DND-41 (cell line): ENCODE measurements at regions not wholly inside any gene's neighbourhood (a gene's known extent, or its start where the extent isn't known, plus 50 kb on each side); places are given as distances from the start of the nearest gene placed in this dataset.

Experiments
- ATAC-seq: fragments of 200-7000 bp; cut with Tn5 transposase; 3 replicates; pipeline ENCODE4 v1.9.1; 2021; ENCODE audit warnings: low read depth; ENCODE audit not compliant: insufficient read depth
- DNase-seq: peaks from one replicate; pipeline ENCODE4 v3.0.0-alpha.2; 2020
- H2AFZ ChIP-seq: 2 replicates; pipeline ENCODE4 v1.6.0; 2012; ENCODE audit warnings: low read depth, low read length
- H3K27ac ChIP-seq: 2 replicates; pipeline ENCODE4 v1.5.1; 2012; ENCODE audit warnings: low read length, inconsistent platforms
- H3K27me3 ChIP-seq: fragments of 200-600 bp; sonication (generic); 2 replicates; pipeline ENCODE4 v1.6.0; 2012; ENCODE audit warnings: low read length, mild to moderate bottlenecking, inconsistent platforms; ENCODE audit not compliant: insufficient read depth, poor library complexity
- H3K36me3 ChIP-seq: 2 replicates; pipeline ENCODE4 v1.5.1; 2012; ENCODE audit warnings: low read length, inconsistent platforms; ENCODE audit not compliant: insufficient read depth
- H3K4me1 ChIP-seq: 2 replicates; pipeline ENCODE4 v1.5.1; 2012; ENCODE audit warnings: mild to moderate bottlenecking, low read length; ENCODE audit not compliant: insufficient read depth
- H3K4me2 ChIP-seq: 2 replicates; pipeline ENCODE4 v1.6.0; 2012; ENCODE audit warnings: mild to moderate bottlenecking, moderate library complexity, low read length, inconsistent platforms; ENCODE audit not compliant: insufficient read depth
- H3K4me3 ChIP-seq, 2 experiments: fragments of 200-600 bp in 1 of 2; shearing (Covaris generic) in 1 of 2; 2 replicates each; pipeline ENCODE4 v1.5.1; 2012 to 2016; ENCODE audit warnings: inconsistent platforms in 2 of 2, low read length in 2 of 2, mild to moderate bottlenecking in 2 of 2, low read depth in 1 of 2, moderate library complexity in 1 of 2
- H3K79me2 ChIP-seq: 2 replicates; pipeline ENCODE4 v1.6.0; 2012; ENCODE audit warnings: low read length, inconsistent platforms; ENCODE audit not compliant: insufficient read depth
- H3K9ac ChIP-seq: 2 replicates; pipeline ENCODE4 v1.6.0; 2012; ENCODE audit warnings: low read depth, mild to moderate bottlenecking, inconsistent platforms, low read length, moderate library complexity
- H3K9me3 ChIP-seq: 2 replicates; pipeline ENCODE4 v1.5.1; 2012; ENCODE audit warnings: low read length, moderate library complexity, mild to moderate bottlenecking, inconsistent platforms; ENCODE audit not compliant: insufficient read depth, severe bottlenecking
- H4K20me1 ChIP-seq: 2 replicates; pipeline ENCODE4 v1.6.0; 2012; ENCODE audit warnings: low read length; ENCODE audit not compliant: insufficient read depth
- EZH2 ChIP-seq: IDR thresholded peaks from 3 replicates; pipeline ENCODE4 v1.6.1; 2012; ENCODE audit warnings: borderline replicate concordance, low read depth, mild to moderate bottlenecking, moderate library complexity, low read length, inconsistent platforms; ENCODE audit not compliant: severe bottlenecking
- TF ChIP-seq, protein P1 (sequence below): IDR thresholded peaks from 2 replicates; pipeline ENCODE4 v1.5.1; 2012; ENCODE audit warnings: borderline replicate concordance, low read length, moderate library complexity, mild to moderate bottlenecking; ENCODE audit not compliant: poor library complexity, severe bottlenecking; ENCODE audit errors: extremely low read depth

DNA sequence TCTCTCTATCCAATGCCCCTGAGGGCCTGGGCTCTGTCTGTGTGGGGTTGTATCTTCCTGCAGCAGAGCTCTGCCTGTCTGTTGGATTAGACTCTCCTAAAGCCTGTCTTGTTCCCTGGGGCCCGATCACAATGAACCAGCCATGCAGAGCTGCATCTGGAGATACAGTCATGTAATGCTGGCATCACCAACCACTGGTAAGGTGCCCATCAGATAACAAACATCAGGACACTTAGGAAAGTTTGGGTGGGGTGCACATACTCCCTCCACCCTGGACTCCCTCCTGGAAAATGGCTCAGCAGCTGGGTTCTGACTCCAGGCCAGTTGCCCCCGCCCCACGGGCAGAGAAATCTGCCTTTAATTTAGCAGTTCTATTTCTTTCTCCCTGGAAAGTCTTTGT lies 61.3 kb upstream of the BRD7 start:
- H3K4me2 ChIP-seq, result no peak overlapping the region
- H3K36me3 ChIP-seq, result no peaks in the 10 kb centered on the region
- H3K27ac ChIP-seq, result no peak overlapping the region
- no peaks in the 10 kb centered on the region for H3K9me3 ChIP-seq
- no peaks in the 10 kb centered on the region for H3K4me1 ChIP-seq
- H4K20me1 ChIP-seq, result peaks cover 2% of the 10 kb centered on the region; the same call in 1 of the 2 replicates
- no peak overlapping the region for H3K4me3 ChIP-seq
- H2AFZ ChIP-seq, result no peak overlapping the region
- H3K79me2 ChIP-seq, result no peaks in the 10 kb centered on the region
- no peak for TF ChIP-seq EZH2
- TF ChIP-seq, protein P1, sequence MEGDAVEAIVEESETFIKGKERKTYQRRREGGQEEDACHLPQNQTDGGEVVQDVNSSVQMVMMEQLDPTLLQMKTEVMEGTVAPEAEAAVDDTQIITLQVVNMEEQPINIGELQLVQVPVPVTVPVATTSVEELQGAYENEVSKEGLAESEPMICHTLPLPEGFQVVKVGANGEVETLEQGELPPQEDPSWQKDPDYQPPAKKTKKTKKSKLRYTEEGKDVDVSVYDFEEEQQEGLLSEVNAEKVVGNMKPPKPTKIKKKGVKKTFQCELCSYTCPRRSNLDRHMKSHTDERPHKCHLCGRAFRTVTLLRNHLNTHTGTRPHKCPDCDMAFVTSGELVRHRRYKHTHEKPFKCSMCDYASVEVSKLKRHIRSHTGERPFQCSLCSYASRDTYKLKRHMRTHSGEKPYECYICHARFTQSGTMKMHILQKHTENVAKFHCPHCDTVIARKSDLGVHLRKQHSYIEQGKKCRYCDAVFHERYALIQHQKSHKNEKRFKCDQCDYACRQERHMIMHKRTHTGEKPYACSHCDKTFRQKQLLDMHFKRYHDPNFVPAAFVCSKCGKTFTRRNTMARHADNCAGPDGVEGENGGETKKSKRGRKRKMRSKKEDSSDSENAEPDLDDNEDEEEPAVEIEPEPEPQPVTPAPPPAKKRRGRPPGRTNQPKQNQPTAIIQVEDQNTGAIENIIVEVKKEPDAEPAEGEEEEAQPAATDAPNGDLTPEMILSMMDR, result no peak
- DNase-seq (no peak), ATAC-seq (no peak)
- H3K9ac ChIP-seq, result no peak overlapping the region
- peaks cover 18% of the 10 kb centered on the region for H3K27me3 ChIP-seq

DNA sequence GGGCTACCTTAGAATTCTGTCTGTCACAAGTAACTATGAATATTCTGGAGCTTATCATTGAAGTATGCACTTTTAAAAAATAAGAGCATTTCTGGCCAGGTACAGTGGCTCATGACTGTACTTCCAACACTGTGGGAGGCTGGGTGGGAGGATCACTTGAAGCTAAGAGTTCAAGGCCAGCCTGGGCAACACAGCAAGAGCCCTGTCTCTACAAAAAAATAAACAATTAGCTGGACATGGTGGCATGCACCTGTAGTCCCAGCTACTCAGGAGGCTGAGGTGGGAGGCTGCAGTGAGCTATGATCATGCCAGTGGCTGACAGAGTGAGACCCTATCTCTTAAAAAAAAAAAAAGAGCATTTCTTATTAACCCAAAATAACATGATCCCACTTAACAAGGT lies 60.0 kb upstream of the BRD7 start:
- Histone ChIP-seq H3K4me3 (no peak overlapping the region), H3K9ac (no peak overlapping the region), H3K4me2 (no peak overlapping the region), H3K36me3 (no peaks in the 10 kb centered on the region), H3K79me2 (no peaks in the 10 kb centered on the region), H4K20me1 (peaks cover 2% of the 10 kb centered on the region; the same call in 1 of the 2 replicates), H3K9me3 (no peaks in the 10 kb centered on the region), H2AFZ (no peak overlapping the region), H3K27me3 (peaks cover 22% of the 10 kb centered on the region), H3K4me1 (no peaks in the 10 kb centered on the region), H3K27ac (no peak overlapping the region)
- ATAC-seq, result no peak
- no peak for TF ChIP-seq EZH2
- TF ChIP-seq, protein P1, result no peak
- no peak for DNase-seq

DNA sequence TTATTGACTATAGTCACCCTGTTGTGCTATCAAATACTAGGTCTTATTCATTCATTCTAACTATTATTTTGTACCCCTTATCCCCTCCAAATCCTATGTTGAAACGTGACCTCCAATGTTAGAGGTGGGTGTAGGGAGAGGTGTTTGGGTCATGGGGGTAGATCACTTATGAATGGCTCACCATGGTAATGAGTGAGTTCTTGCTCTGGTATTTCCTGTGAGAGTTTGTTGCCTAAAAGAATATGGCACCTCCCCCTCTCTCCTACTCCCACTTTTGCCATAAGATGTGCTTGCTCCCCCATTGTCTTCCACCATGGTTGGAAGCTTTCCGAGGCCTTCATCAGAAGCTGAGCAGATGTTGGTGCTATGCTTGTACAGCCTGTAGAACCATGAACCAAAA lies 59.3 kb upstream of the BRD7 start:
- no peak for TF ChIP-seq EZH2
- TF ChIP-seq, protein P1, result no peak
- Histone ChIP-seq H3K27me3 (peaks cover 21% of the 10 kb centered on the region), H3K4me2 (no peak overlapping the region), H3K79me2 (no peaks in the 10 kb centered on the region), H3K9me3 (no peaks in the 10 kb centered on the region), H3K36me3 (no peaks in the 10 kb centered on the region), H2AFZ (no peak overlapping the region), H3K27ac (no peak overlapping the region), H4K20me1 (peaks cover 2% of the 10 kb centered on the region; the same call in 1 of the 2 replicates), H3K4me3 (no peak overlapping the region), H3K9ac (no peak overlapping the region), H3K4me1 (no peaks in the 10 kb centered on the region)
- ATAC-seq (no peak), DNase-seq (no peak)

DNA sequence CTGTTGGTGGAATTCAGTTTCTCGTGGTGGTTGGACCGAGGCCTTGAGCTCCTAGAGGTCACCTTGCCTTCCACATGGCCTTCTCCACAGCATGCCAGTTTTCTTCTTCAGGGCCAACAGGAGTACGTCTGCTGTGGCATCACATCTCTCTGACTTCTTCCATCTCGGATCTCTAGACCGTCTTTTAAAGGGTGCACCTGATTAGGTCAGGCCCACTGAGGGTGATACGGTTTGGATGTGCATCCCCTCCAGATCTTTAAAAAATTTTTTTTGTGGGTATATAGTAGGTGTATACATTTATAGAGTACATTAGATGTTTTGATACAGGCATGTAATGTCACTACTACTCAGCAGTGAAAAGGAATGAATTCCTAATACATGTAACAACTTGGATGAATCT lies 58.3 kb upstream of the BRD7 start:
- Histone ChIP-seq H3K4me3 (no peak overlapping the region), H3K9me3 (no peaks in the 10 kb centered on the region), H3K27ac (no peak overlapping the region), H3K4me2 (no peak overlapping the region), H3K36me3 (no peaks in the 10 kb centered on the region), H4K20me1 (peaks cover 2% of the 10 kb centered on the region; the same call in 1 of the 2 replicates), H3K4me1 (no peaks in the 10 kb centered on the region), H2AFZ (no peak overlapping the region), H3K27me3 (peaks cover 14% of the 10 kb centered on the region), H3K79me2 (no peaks in the 10 kb centered on the region), H3K9ac (no peak overlapping the region)
- ATAC-seq (no peak), DNase-seq (no peak)
- TF ChIP-seq EZH2, result no peak
- TF ChIP-seq, protein P1, result no peak
